Hematopoietic multipotent progenitor cell treated with erythropoietin and hydrocortisone succinate and interleukin-3 and kit ligand, for 17 days (in vitro differentiated cells): ENCODE measurements at regions not wholly inside any gene's neighbourhood (a gene's known extent, or its start where the extent isn't known, plus 50 kb on each side); places are given as distances from the start of the nearest gene placed in this dataset.
"Not testable (repeated sequence)": the region's sequence is repeated elsewhere in the genome, so short reads cannot be mapped to it uniquely, and the experiment has no call there.

ENCODE experiments used
- DNase-seq: peaks from one replicate; pipeline ENCODE4 v3.0.0-alpha.2; 2015; ENCODE audit warnings: low spot score

DNA sequence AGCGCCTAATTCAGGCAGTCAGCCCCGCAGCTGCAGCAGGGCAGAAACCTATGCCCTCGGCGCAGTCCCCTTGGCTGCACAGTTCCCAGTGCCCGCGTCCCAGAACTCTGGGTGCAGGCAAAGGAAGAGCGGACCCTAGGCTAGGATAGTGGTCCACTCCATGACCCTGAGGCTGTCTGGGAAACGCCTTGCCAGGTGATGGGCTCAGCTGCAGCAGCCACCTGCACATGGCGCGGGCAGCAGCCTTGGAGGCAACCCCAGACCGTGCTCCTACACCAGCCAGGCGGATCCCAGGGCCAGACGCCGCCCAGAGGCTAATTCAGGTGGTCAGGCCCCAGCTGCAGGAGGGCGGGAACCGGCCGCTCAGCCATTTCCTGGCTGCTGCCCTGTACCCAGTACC is 83.0 kb downstream of the POTEC start:
- DNase-seq: not testable (repeated sequence)

DNA sequence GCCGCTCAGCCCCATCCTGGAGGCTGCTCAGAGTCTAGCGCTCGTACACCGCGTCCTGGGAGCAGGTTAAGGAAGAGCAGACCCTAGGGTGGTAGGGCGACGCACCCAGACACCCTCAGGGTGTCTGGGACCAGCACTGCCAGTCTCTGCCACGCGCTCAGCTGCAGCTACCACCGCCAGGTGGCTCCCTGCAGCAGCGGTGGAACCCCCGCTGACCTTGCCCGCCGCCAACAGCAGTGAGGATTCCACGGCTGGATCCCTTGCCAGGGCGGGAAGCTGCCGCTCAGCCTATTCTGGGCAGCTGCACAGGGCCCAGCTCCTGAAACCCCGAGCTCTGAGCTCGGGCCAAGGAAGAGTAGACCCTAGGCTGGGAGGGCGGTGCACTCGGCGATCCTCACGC is 83.6 kb downstream of the POTEC start:
- not testable (repeated sequence) for DNase-seq

GRCh38 chr18:14458009-14458945 is 85.1 kb downstream of the POTEC start:
- not testable (repeated sequence) for DNase-seq

DNA sequence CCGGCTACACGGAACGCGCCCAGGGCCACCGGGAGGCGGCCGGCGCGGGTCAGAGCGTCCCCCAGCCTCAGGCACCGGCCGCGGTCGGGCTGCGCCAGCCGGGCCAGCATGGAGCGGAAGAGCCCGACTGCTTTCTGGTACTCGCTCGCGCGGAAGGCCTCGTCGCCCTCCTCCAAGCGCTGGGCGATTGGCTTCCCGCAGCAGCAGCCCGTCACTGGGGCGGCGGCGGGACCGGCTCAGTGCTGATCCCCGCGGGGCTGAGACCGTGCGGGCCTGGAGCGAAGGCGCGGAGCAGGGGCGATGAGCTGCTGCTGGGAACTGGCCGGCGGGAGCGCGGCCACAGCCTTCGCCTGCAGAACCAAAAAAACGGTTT is 92.8 kb downstream of the POTEC start:
- not testable (repeated sequence) for DNase-seq

GRCh38 chr18:14449995-14450636 is 93.3 kb downstream of the POTEC start:
- DNase-seq: not testable (repeated sequence)

- not testable (repeated sequence) for DNase-seq
Measured at GRCh38 chr18:14449062-14449461, 94.3 kb downstream of the POTEC start.

DNA sequence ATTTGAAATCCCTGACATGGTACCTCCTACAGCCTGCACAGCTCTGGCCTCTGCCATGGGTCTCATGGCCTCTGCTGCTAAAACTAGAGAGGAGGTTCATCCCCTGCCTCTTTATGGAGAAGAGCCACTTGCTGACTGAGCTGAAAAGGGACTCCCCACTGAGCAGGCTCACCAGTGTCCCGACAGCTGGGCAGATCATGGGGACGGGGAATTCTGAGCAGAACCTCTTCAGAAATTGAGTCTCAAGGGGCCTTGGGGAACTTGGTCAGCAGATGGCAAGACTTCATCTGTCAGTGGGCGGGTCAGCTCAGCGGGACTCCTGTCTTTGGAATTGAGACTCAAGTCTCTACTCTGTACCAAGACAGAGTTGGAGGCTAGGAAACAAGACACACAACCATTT is 95.7 kb downstream of the POTEC start:
- DNase-seq: not testable (repeated sequence)

DNA sequence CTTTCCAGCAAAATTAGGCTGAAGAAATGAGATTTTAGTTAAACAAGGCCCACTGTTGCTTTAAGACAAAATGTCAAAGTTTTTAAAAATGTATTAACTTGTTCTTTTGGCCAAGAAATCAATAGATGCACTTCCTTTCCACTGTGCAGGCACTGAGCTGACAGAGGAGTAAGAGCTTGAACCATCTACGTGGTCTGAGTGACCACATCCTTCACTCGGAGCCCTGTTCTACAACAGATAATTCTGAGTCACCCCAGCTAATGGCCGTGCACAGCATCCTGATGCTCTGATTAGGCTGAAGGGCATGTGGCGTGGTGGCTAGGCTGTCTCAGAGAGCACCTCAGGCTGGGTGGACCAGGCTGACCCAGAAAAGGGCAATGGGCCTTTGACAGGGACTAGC is 107.9 kb downstream of the POTEC start:
- DNase-seq: not testable (repeated sequence)

- not testable (repeated sequence) for DNase-seq
Measured at GRCh38 chr18:14432371-14432770, 111.0 kb downstream of the POTEC start.

- not testable (repeated sequence) for DNase-seq
Measured at GRCh38 chr18:14431031-14431521, 112.3 kb downstream of the POTEC start.

DNA sequence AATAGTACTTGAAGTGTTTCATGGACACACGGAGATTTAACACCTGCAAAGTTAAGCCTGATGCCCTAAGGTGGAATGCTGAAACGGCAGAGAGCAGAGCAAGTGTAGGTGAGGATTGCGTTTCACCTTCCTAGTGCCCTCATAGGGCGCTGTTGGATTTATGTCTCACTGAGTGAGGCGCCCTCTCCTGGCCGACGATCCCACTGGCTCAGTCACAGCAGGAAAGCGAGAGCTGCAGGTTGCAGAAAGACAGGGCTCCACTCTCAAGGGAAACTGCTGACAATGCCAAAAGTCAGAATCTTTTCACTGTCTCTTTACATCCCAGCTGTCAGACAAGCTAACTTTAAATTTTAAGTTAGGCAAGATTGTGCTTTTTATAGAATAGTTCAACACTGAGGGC is 127.6 kb downstream of the POTEC start:
- DNase-seq: not testable (repeated sequence)

- not testable (repeated sequence) for DNase-seq
Measured at GRCh38 chr18:14415399-14415798, 128.0 kb downstream of the POTEC start.

- not testable (repeated sequence) for DNase-seq
Measured at GRCh38 chr18:14395533-14395932, 147.9 kb downstream of the POTEC start.

- not testable (repeated sequence) for DNase-seq
Measured at GRCh38 chr18:14393563-14394103, 149.8 kb downstream of the POTEC start.

DNA sequence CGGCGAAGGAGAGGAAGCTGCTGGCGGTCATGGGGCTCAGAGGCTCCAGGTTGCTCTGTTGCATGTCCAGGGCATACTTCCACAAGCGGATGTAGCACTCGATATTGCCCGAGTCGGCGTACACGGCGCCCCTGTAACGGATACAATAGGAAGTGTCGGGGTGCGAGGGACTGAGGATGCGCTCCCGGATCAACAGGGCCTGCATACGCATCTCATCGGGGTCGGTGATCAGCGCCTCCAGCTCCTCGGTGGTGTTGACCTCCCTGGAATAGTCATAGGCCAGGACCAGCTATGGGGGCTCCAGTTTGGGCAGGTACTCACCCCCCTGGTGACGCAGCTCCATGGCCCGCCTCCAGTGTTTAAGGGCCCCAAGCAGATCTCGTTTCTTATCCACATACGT is 150.8 kb downstream of the POTEC start:
- not testable (repeated sequence) for DNase-seq

- DNase-seq: not testable (repeated sequence)
Measured at GRCh38 chr18:14384961-14385360, 158.4 kb downstream of the POTEC start.

DNA sequence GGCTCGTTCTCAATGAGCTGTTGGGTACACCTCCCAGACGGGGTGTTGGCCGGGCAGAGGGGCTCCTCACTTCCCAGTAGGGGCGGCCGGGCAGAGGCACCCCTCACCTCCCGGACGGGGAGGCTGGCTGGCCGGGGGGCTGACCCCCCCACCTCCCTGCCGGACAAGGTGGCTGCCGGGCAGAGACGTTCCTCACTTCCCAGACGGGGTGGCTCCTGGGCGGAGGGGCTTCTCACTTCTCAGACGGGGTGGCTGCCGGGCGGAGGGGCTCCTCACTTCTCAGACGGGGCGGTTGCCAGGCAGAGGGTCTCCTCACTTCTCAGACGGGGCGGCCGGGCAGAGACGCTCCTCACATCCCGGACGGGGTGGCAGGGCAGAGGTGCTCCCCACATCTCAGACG is 160.7 kb downstream of the POTEC start:
- not testable (repeated sequence) for DNase-seq

DNA sequence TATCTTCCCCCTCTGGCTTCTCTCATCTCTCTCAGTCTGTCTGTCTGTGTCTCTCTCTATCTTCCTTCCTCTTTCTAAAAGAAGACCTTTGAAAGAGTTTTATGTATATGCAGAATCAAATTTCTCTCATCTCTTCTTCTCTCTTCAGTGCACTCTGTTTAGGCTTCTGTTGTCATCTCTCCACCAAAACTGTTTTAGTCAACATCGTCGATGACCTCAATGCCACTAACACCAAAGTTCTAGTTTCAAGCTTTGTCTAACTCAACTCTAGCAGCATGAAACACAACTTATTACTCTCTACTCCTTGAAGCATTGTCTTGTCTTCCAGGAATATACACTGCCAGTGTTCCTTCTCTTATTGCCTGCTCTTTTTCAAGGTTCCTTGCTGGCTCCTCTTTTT is 163.9 kb downstream of the POTEC start:
- DNase-seq: not testable (repeated sequence)

DNA sequence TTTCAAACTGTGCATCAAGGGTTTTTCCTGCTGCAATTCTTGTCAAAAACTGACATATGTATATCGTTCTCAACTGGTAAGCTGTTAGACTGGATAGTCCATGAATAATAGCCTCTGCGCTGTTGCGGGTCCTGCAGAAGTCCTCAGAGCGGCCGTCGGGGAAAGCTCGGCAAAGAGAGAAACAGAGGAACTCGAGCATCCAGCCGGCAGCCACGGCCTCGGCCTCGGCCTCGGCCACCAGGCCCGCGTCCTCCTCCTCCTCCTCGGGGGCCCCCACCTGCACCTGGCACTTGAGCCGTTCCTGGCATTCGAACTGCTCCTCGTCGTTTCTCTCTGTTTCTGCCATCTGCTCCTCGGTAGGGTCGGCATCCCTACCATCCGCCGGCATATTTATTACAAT is 165.0 kb downstream of the POTEC start:
- not testable (repeated sequence) for DNase-seq

DNA sequence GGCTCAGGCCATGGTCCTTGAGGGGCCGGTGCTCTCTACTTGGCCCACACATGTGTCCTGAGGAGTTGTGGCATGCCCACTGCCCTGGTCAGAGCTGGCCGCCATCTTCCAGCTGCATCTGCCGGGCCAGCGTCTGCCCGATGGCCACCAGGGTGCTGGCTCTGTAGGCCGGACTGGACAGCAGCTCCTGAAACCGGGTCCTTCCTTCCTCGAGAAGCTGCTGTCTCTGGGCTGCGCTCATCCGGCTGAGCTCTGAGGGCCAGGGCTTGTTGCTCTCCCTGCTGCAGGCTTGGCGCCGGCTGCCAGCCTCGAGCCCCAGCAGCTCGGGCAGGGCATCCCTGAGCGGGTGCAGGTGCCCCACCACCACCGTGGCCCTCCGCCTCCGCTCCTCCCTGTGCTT is 182.1 kb downstream of the POTEC start:
- DNase-seq: not testable (repeated sequence)

DNA sequence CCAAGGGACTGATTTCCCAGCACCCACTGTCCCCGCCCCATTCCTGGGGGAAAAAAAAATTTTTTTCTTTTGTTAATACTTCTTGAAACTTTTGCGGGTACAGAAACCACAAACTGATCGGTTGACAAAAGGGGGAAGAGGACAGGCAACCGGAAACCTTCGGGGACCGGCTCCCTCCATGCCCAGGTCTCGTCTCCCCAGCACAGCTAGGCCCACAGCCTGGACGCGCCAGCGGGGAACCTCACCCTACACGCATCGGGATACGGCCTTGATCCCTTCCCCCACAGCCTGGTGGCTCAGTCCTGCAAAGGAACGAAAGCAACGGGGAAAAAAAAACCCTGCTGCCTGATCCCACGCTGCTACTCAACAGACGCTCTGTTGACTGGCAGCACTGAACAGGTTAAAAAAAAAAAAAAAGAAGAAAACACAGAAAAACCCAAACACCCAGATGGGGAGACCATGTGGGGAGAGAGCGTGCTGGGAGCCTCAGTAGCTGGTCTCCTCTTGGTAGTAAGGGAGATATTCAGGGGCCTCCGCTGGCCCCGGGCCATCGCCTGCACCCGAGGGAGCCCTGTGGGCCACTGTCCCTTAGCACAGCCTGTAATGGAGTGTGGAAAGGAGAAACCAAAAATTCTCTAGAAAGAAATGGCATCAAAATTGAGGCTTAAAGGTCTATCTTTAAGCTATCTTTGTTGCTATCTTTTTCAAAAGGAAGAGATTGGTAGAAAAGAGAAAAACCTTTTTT is 185.7 kb downstream of the POTEC start:
- not testable (repeated sequence) for DNase-seq

- not testable (repeated sequence) for DNase-seq
Measured at GRCh38 chr18:14342170-14342569, 201.2 kb downstream of the POTEC start.
